K562 (cell line): ENCODE measurements at regions not wholly inside any gene's neighbourhood (a gene's known extent, or its start where the extent isn't known, plus 50 kb on each side); places are given as distances from the start of the nearest gene placed in this dataset.
"Not testable (repeated sequence)": the region's sequence is repeated elsewhere in the genome, so short reads cannot be mapped to it uniquely, and the experiment has no call there.

ENCODE experiments used
- ATAC-seq: fragments of 200-7000 bp; cut with Tn5 transposase; 3 replicates; pipeline ENCODE4 v1.9.1; 2020; ENCODE audit warnings: moderate library complexity
- BruUV-seq: library from RNA; stranded (reverse); fragments of 400-500 nt; replicated peaks from 2 replicates; lab custom pipeline; 2021; lab: Mats Ljungman, UMichigan
- CTCF ChIA-PET: fragments of 300-600 bp; formaldehyde crosslinking; extraction: SDS; loops from one replicate; lab custom pipeline; 2021; ENCODE audit warnings: low intra/inter-chr PET ratio; lab: Yijun Ruan, JAX
- POLR2A ChIA-PET: fragments of 300-600, 350-650 bp; sonication (Branson Sonifier 250); formaldehyde crosslinking; extraction: SDS; loops from one replicate; lab custom pipeline; 2021; ENCODE audit warnings: antibody characterized with exemption, inconsistent platforms; lab: Yijun Ruan, JAX
- DNase-seq, 4 experiments: peaks; one replicate each; pipeline versions ENCODE4 v3.0.0 to v3.0.0-alpha.2; 2011 to 2018; ENCODE audit warnings: low spot score in 3 of 4, mixed read lengths in 3 of 4; ENCODE audit errors: extremely low read depth in 1 of 4
- FAIRE-seq: peaks from 2 replicates; lab custom pipeline; 2011; peaks lifted over from hg19 to GRCh38; lab: Jason Lieb, UNC
- H2AFZ ChIP-seq: 2 replicates; pipeline ENCODE4 v1.6.0; 2011; ENCODE audit warnings: low read depth, low read length, control low read depth, inconsistent platforms
- H3K27ac ChIP-seq: fragments of 200-600 bp; 3 replicates; pipeline ENCODE4 v1.8.0; 2011; ENCODE audit warnings: low read depth, mild to moderate bottlenecking, control low read depth, inconsistent platforms, low read length, moderate library complexity, mixed read lengths; ENCODE audit errors: extremely low read depth
- H3K27me3 ChIP-seq, 2 experiments: fragments of 300-600 bp in 1 of 2; 2 replicates in 1 of 2; 3 replicates in 1 of 2; pipeline versions ENCODE4 v1.6.0 to v1.8.0; 2011; ENCODE audit warnings: inconsistent platforms in 2 of 2, low read length in 2 of 2, mild to moderate bottlenecking in 1 of 2, mixed read lengths in 1 of 2, moderate library complexity in 1 of 2; ENCODE audit not compliant: control insufficient read depth in 2 of 2, insufficient read depth in 2 of 2
- H3K36me3 ChIP-seq: fragments of 300-600 bp; 3 replicates; pipeline ENCODE4 v1.8.0; 2011; ENCODE audit warnings: mild to moderate bottlenecking, low read length, inconsistent platforms; ENCODE audit not compliant: control insufficient read depth, insufficient read depth
- H3K4me1 ChIP-seq, 2 experiments: fragments of 200-600 bp in 1 of 2; replicated peaks in 1 of 2; 2 replicates in 1 of 2; 3 replicates in 1 of 2; pipeline versions ENCODE4 v1.5.1 to v1.8.0; 2011; ENCODE audit warnings: inconsistent platforms in 2 of 2, low read length in 2 of 2, mild to moderate bottlenecking in 1 of 2, mixed read lengths in 1 of 2, moderate library complexity in 1 of 2; ENCODE audit not compliant: control insufficient read depth in 2 of 2, insufficient read depth in 2 of 2
- H3K4me2 ChIP-seq: 2 replicates; pipeline ENCODE4 v1.6.1; 2011; ENCODE audit warnings: low read length, control low read depth, inconsistent platforms, mixed read lengths; ENCODE audit not compliant: insufficient read depth
- H3K4me3 ChIP-seq: fragments of 200-600 bp; sonication (generic), shearing (Covaris generic); 2 replicates; pipeline ENCODE4 v1.5.1; 2016; ENCODE audit warnings: control low read depth, inconsistent platforms
- H3K79me2 ChIP-seq: fragments of 200-600 bp; 3 replicates; pipeline ENCODE4 v1.8.0; 2011; ENCODE audit warnings: low read length, inconsistent platforms; ENCODE audit not compliant: control insufficient read depth, insufficient read depth
- H3K9ac ChIP-seq, 2 experiments: 2 replicates each; pipeline versions ENCODE4 v1.6.0 to v1.6.1; 2011; ENCODE audit warnings: low read depth in 2 of 2, low read length in 2 of 2, control low read depth in 1 of 2, inconsistent platforms in 1 of 2, mild to moderate bottlenecking in 1 of 2, mixed read lengths in 1 of 2; ENCODE audit not compliant: insufficient read depth in 1 of 2
- H3K9me1 ChIP-seq: one replicate; pipeline ENCODE4 v1.6.0; 2011; ENCODE audit warnings: inconsistent platforms, mild to moderate bottlenecking, low read length, moderate library complexity; ENCODE audit not compliant: control insufficient read depth, insufficient read depth
- H3K9me3 ChIP-seq: replicated peaks from 2 replicates; pipeline ENCODE4 v1.5.1; 2011; ENCODE audit warnings: low read depth, low read length, inconsistent platforms; ENCODE audit not compliant: control insufficient read depth, insufficient read depth
- H4K20me1 ChIP-seq: replicated peaks from 2 replicates; pipeline ENCODE4 v1.6.1; 2011; ENCODE audit warnings: low read length, inconsistent platforms, mixed read lengths; ENCODE audit not compliant: control insufficient read depth, insufficient read depth
- BHLHE40 ChIP-seq: IDR thresholded peaks from 2 replicates; pipeline ENCODE4 v1.6.1; 2011; ENCODE audit warnings: low read length, improper control_type of control experiment
- C11orf30 ChIP-seq: fragments of 450-650 bp; IDR thresholded peaks from 2 replicates; pipeline ENCODE4 v1.6.1; 2016; ENCODE audit warnings: low read depth, mild to moderate bottlenecking
- CHD1 ChIP-seq: fragments of 200-600 bp; sonication (generic); IDR thresholded peaks from one replicate; pipeline ENCODE4 v1.6.1; 2012; ENCODE audit warnings: mild to moderate bottlenecking, moderate library complexity, low read length, inconsistent platforms
- CXXC5 ChIP-seq: fragments of 250-450 bp; sonication (Bioruptor Pico); IDR thresholded peaks from 2 replicates; pipeline ENCODE4 v1.8.0; 2022; ENCODE audit warnings: inconsistent platforms, mild to moderate bottlenecking, moderate library complexity
- IRF2 ChIP-seq: sonication (generic); formaldehyde crosslinking; IDR thresholded peaks from 2 replicates; pipeline ENCODE4 v1.8.1; 2022; ENCODE audit warnings: mild to moderate bottlenecking, missing genetic modification reagents
- KAT2B ChIP-seq: IDR thresholded peaks from one replicate; pipeline ENCODE4 v1.6.1; 2012; ENCODE audit warnings: low read depth, mild to moderate bottlenecking, control low read depth, inconsistent platforms, low read length, moderate library complexity
- MTA2 ChIP-seq: fragments of 450-650 bp; IDR thresholded peaks from 2 replicates; pipeline ENCODE4 v1.6.1; 2016; ENCODE audit warnings: low read depth
- PHF8 ChIP-seq: fragments of 200-600 bp; sonication (generic); IDR thresholded peaks from 2 replicates; pipeline ENCODE4 v1.6.1; 2012; ENCODE audit warnings: mixed run types, mild to moderate bottlenecking, inconsistent platforms, low read length, moderate library complexity, borderline replicate concordance
- POLR2AphosphoS2 ChIP-seq: IDR thresholded peaks from 2 replicates; pipeline ENCODE4 v1.6.1; 2012; ENCODE audit warnings: low read length, improper control_type of control experiment
- SAFB ChIP-seq: fragments of 200-400 bp; formaldehyde crosslinking; IDR thresholded peaks from 2 replicates; pipeline ENCODE4 v1.6.1; 2017; ENCODE audit warnings: low read depth, low read length, borderline replicate concordance
- YBX1 ChIP-seq: fragments of 450-650 bp; IDR thresholded peaks from 2 replicates; pipeline ENCODE4 v1.7.1; 2016; ENCODE audit warnings: mild to moderate bottlenecking
- ZNF121 ChIP-seq: sonication (generic); formaldehyde crosslinking; conservative IDR thresholded peaks from 2 replicates; pipeline ENCODE4 v1.8.0; 2022; ENCODE audit warnings: missing genetic modification reagents
- ZNF57 ChIP-seq: fragments of 450-650 bp; formaldehyde crosslinking; IDR thresholded peaks from 2 replicates; pipeline ENCODE4 v1.4.0; 2020; ENCODE audit warnings: mild to moderate bottlenecking, moderate library complexity
- ZNF707 ChIP-seq: fragments of 250-450 bp; sonication (Bioruptor Pico); conservative IDR thresholded peaks from 2 replicates; pipeline ENCODE4 v1.8.0; 2022; ENCODE audit warnings: inconsistent platforms, mild to moderate bottlenecking, moderate library complexity
- in situ Hi-C: fragments of 300-500 bp; cut with MboI; formaldehyde crosslinking; loops from 4 replicates; pipeline ENCODE4 v1.15.0; 2018; ENCODE audit warnings: inconsistent platforms, mixed read lengths
- intact Hi-C: fragments of 100-400 bp; cut with micrococcal nuclease; formaldehyde crosslinking; loops from 2 replicates; pipeline ENCODE4 v1.14.2; 2022
- TF ChIP-seq, protein P1 (sequence below): IDR thresholded peaks from 2 replicates; pipeline ENCODE4 v1.6.1; 2011; ENCODE audit warnings: borderline replicate concordance, low read depth, mild to moderate bottlenecking, moderate library complexity, low read length; ENCODE audit not compliant: insufficient read depth, poor library complexity, severe bottlenecking
- TF ChIP-seq, protein P2 (sequence below): sonication (generic); formaldehyde crosslinking; IDR thresholded peaks from 2 replicates; pipeline ENCODE4 v1.8.0; 2022; ENCODE audit warnings: mild to moderate bottlenecking, missing genetic modification reagents

DNA sequence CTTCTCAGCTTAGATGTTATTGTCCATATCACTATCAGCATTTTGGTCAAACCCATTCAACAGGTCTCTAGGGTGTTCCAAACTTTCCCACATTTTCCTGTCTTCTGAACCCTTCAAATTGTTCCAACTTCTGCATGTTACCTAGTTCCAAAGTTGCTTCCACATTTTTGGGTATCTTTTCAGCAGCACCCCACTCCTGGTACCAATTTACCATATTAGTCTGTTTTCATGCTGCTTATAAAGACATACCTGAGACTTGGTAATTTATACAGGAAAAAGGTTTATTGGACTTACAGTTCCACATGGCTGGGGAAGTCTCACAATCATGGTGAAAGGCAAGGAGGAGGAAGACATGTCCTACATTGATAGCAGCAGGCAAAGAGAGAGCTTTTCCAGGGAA is 1187.6 kb downstream of the MRPL39 start:
- H4K20me1 ChIP-seq, H3K27me3 ChIP-seq, H3K79me2 ChIP-seq, H2AFZ ChIP-seq, H3K9ac ChIP-seq, CTCF ChIA-PET, FAIRE-seq, intact Hi-C loops, H3K4me3 ChIP-seq, H3K9me3 ChIP-seq, ATAC-seq, H3K9me1 ChIP-seq, H3K4me2 ChIP-seq, DNase-seq, H3K36me3 ChIP-seq, H3K27ac ChIP-seq, in situ Hi-C loops, H3K4me1 ChIP-seq, POLR2A ChIA-PET, BruUV-seq: not testable (repeated sequence)
- TF ChIP-seq ZNF707, result peak; percentile 96

DNA sequence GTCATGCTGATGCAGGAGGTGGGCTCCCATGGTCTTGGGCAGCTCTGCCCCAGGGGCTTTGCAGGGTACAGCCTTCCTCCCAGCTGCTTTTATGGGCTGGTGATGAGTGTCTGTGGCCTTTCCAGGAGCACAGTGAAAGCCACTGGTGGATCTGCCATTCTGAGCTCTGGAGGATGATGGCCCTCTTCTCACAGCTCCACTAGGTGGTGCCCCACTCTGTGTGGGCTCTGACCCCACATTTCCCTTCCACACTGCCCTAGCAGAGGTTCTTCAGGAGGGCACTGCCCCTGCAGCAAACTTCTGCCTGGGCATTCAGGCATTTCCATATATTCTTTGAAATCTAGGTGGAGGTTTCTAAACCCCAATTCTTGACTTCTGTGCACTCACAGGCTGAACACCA is 1188.6 kb downstream of the MRPL39 start:
- CTCF ChIA-PET, result no interaction called here
- Histone ChIP-seq H3K4me3 (no peak overlapping the region), H3K79me2 (no peaks in the 10 kb centered on the region), H3K27ac (no peak overlapping the region), H3K4me2 (no peak overlapping the region), H3K9me3 (no peaks in the 10 kb centered on the region), H3K36me3 (no peaks in the 10 kb centered on the region), H3K9me1 (no peaks in the 10 kb centered on the region), H3K27me3 (no peaks in the 10 kb centered on the region), H3K9ac (no peak overlapping the region), H4K20me1 (no peaks in the 10 kb centered on the region), H2AFZ (no peak overlapping the region), H3K4me1 (no peaks in the 10 kb centered on the region)
- in situ Hi-C loops, result no loop called here
- DNase-seq (no peak), FAIRE-seq (no peak), ATAC-seq (no peak)
- intact Hi-C loops, result no loop called here
- no TSS peak for BruUV-seq
- POLR2A ChIA-PET, result no interaction called here
- TF ChIP-seq PHF8 (no peak), ZNF121 (CRISPR knock-in tag) (no peak), KAT2B (no peak), POLR2AphosphoS2 (no peak), CHD1 (no peak), MTA2 (no peak), ZNF57 (CRISPR knock-in tag) (no peak), IRF2 (no peak), SAFB (no peak), YBX1 (no peak), BHLHE40 (no peak), CXXC5 (no peak), C11orf30 (no peak)
- TF ChIP-seq, protein P1, sequence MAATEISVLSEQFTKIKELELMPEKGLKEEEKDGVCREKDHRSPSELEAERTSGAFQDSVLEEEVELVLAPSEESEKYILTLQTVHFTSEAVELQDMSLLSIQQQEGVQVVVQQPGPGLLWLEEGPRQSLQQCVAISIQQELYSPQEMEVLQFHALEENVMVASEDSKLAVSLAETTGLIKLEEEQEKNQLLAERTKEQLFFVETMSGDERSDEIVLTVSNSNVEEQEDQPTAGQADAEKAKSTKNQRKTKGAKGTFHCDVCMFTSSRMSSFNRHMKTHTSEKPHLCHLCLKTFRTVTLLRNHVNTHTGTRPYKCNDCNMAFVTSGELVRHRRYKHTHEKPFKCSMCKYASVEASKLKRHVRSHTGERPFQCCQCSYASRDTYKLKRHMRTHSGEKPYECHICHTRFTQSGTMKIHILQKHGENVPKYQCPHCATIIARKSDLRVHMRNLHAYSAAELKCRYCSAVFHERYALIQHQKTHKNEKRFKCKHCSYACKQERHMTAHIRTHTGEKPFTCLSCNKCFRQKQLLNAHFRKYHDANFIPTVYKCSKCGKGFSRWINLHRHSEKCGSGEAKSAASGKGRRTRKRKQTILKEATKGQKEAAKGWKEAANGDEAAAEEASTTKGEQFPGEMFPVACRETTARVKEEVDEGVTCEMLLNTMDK, result no peak
- TF ChIP-seq, protein P2, sequence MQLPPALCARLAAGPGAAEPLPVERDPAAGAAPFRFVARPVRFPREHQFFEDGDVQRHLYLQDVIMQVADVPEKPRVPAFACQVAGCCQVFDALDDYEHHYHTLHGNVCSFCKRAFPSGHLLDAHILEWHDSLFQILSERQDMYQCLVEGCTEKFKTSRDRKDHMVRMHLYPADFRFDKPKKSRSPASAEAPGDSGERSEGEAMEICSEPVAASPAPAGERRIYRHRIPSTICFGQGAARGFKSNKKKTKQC (CRISPR knock-in tag), result no peak
